ENCODE measurements at regions not wholly inside any gene's neighbourhood (a gene's known extent, or its start where the extent isn't known, plus 50 kb on each side); places are given as distances from the start of the nearest gene placed in this dataset.

- ChIA-PET CTCF (ENCODE audit: partially characterized antibody) (no interaction called here), POLR2A (ENCODE audit: partially characterized antibody) (no interaction called here)
- no peak for DNase-seq
- H3K27me3 ChIP-seq (ENCODE audit: insufficient read depth, low read length): no peaks in the 10 kb centered on the region
- Mint-ChIP-seq H3K36me3 (no peaks in the 10 kb centered on the region), H3K27me3 (peaks cover 1 to 2% of the 10 kb centered on the region in 2 donors), H3K4me1 (no peaks in the 10 kb centered on the region), H3K4me3 (no peak overlapping the region), H3K27ac (no peak overlapping the region), H3K9me3 (peaks cover 0 to 4% (median 0%) of the 10 kb centered on the region in 8 donors)
- H3K4me1 ChIP-seq (ENCODE audit: insufficient read depth, low read length): no peaks in the 10 kb centered on the region
- H3K4me3 ChIP-seq (ENCODE audit: low read length in 2 of 2): no peak overlapping the region
- no peak overlapping the region for H3K27ac ChIP-seq (ENCODE audit: low read depth, low read length)
- intact Hi-C loops (cut with micrococcal nuclease): no loop called here
- no peaks in the 10 kb centered on the region for H3K36me3 ChIP-seq (ENCODE audit: insufficient read depth, low read length)
- no peaks in the 10 kb centered on the region for H3K9me3 ChIP-seq (ENCODE audit: control insufficient read depth in 1 of 2, low read length in 2 of 2)
Observed at GRCh38 chr5:58264276-58264675, 195.6 kb downstream of the PLK2 start.

DNA sequence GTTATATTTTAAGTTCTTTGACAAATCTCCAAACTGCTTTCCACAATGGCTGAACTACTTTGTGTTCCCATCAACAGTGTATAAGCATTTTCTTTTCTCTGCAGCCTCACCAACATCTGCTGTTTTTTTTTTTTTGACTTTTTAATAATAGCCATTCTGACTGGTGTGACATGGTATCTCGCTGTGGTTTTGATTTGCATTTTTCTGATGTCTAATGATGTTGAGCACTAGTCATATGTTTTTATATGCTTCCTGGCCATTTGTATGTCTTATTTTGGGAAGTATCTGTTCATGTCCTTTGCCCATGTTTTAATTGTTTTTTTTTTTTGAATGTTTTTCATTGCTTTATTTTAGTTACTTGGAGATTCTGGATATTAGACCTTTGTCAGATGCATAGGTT is 196.6 kb downstream of the PLK2 start:
- no peak overlapping the region for H3K27ac ChIP-seq (ENCODE audit: low read depth, low read length)
- POLR2A ChIA-PET (ENCODE audit: partially characterized antibody): no interaction called here
- intact Hi-C loops (cut with micrococcal nuclease): no loop called here
- no peak for DNase-seq
- H3K27me3 ChIP-seq (ENCODE audit: insufficient read depth, low read length): no peaks in the 10 kb centered on the region
- H3K9me3 ChIP-seq (ENCODE audit: control insufficient read depth in 1 of 2, low read length in 2 of 2): no peaks in the 10 kb centered on the region
- H3K4me3 Mint-ChIP-seq: no peak overlapping the region
- no peaks in the 10 kb centered on the region for H3K4me1 Mint-ChIP-seq
- no peaks in the 10 kb centered on the region for H3K36me3 ChIP-seq (ENCODE audit: insufficient read depth, low read length)
- CTCF ChIA-PET (ENCODE audit: partially characterized antibody): no interaction called here
- H3K4me3 ChIP-seq (ENCODE audit: low read length in 2 of 2): no peak overlapping the region
- peaks cover under 1 to 1% of the 10 kb centered on the region in 2 donors for H3K27me3 Mint-ChIP-seq
- H3K36me3 Mint-ChIP-seq: no peaks in the 10 kb centered on the region
- H3K27ac Mint-ChIP-seq: no peak overlapping the region
- H3K4me1 ChIP-seq (ENCODE audit: insufficient read depth, low read length): no peaks in the 10 kb centered on the region
- H3K9me3 Mint-ChIP-seq: peaks cover 0 to 2% (median 0%) of the 10 kb centered on the region in 8 donors

DNA sequence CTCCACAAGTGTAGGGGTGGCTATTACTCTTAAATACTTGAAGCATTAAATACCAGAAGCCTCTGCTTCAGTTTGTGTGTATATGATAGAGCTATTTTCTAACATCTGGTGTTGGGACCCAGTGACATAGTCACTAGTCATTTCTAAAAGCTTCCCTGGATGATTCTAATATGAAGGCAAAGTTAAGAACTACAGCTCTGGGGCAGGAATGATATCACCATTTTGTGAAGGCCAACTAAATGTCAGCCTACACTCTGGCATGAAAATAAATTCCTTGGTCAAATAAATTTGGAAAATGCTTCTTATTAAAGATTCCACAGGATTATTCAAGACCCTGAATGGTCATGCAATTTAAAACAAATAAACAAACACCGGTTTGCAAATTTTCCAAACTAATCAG is 197.7 kb downstream of the PLK2 start:
- no peaks in the 10 kb centered on the region for H3K27me3 ChIP-seq (ENCODE audit: insufficient read depth, low read length)
- H3K9me3 Mint-ChIP-seq: no peaks in the 10 kb centered on the region
- CTCF ChIA-PET (ENCODE audit: partially characterized antibody): no interaction called here
- H3K36me3 ChIP-seq (ENCODE audit: insufficient read depth, low read length): no peaks in the 10 kb centered on the region
- POLR2A ChIA-PET (ENCODE audit: partially characterized antibody): no interaction called here
- H3K27me3 Mint-ChIP-seq: peaks cover 0 to 1% of the 10 kb centered on the region in 2 donors
- H3K4me1 ChIP-seq (ENCODE audit: insufficient read depth, low read length): no peaks in the 10 kb centered on the region
- H3K4me1 Mint-ChIP-seq: no peaks in the 10 kb centered on the region
- DNase-seq: no peak
- H3K36me3 Mint-ChIP-seq: no peaks in the 10 kb centered on the region
- no peak overlapping the region for H3K4me3 Mint-ChIP-seq
- H3K27ac ChIP-seq (ENCODE audit: low read depth, low read length): no peak overlapping the region
- no peak overlapping the region for H3K4me3 ChIP-seq (ENCODE audit: low read length in 2 of 2)
- H3K9me3 ChIP-seq (ENCODE audit: control insufficient read depth in 1 of 2, low read length in 2 of 2): no peaks in the 10 kb centered on the region
- intact Hi-C loops (cut with micrococcal nuclease): no loop called here
- H3K27ac Mint-ChIP-seq: no peak overlapping the region

DNA sequence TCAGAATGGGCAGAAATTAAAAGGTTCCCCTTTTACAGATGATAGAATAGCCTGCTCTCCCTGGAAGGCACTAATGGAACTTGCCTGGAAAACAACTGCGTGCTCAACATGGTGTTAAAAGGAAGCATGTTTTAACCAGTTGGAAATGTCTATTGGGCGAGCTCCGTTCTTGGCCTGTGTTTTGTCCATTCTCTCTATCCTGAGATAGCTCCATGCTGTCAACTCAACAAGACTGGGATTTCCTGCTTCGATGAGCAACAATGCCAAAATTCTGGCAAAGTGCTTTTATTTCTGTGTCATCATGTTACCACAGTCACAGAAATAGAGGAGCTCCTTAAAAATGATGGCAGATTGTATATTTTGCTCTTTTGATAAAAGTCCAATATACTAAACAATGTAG is 198.3 kb downstream of the PLK2 start:
- Histone ChIP-seq H3K36me3 (ENCODE audit: insufficient read depth, low read length) (no peaks in the 10 kb centered on the region), H3K27me3 (ENCODE audit: insufficient read depth, low read length) (no peaks in the 10 kb centered on the region), H3K4me1 (ENCODE audit: insufficient read depth, low read length) (no peaks in the 10 kb centered on the region), H3K27ac (ENCODE audit: low read depth, low read length) (no peak overlapping the region), H3K9me3 (ENCODE audit: control insufficient read depth in 1 of 2, low read length in 2 of 2) (no peaks in the 10 kb centered on the region), H3K4me3 (ENCODE audit: low read length in 2 of 2) (no peak overlapping the region)
- no peaks in the 10 kb centered on the region for H3K4me1 Mint-ChIP-seq
- H3K9me3 Mint-ChIP-seq: no peaks in the 10 kb centered on the region
- CTCF ChIA-PET (ENCODE audit: partially characterized antibody): no interaction called here
- POLR2A ChIA-PET (ENCODE audit: partially characterized antibody): no interaction called here
- H3K36me3 Mint-ChIP-seq: no peaks in the 10 kb centered on the region
- DNase-seq: no peak
- intact Hi-C loops (cut with micrococcal nuclease): no loop called here
- H3K27ac Mint-ChIP-seq: no peak overlapping the region
- peaks cover 0 to 1% of the 10 kb centered on the region in 2 donors for H3K27me3 Mint-ChIP-seq
- H3K4me3 Mint-ChIP-seq: no peak overlapping the region

GRCh38 chr5:58260243-58260642 is 199.6 kb downstream of the PLK2 start:
- CTCF ChIA-PET (ENCODE audit: partially characterized antibody): no interaction called here
- no peak overlapping the region for H3K4me3 Mint-ChIP-seq

GRCh38 chr5:58259685-58260152 is 200.2 kb downstream of the PLK2 start:
- Mint-ChIP-seq H3K36me3 (no peaks in the 10 kb centered on the region), H3K27me3 (peaks cover 1 to 5% of the 10 kb centered on the region in 2 donors), H3K9me3 (no peaks in the 10 kb centered on the region), H3K27ac (no peak overlapping the region), H3K4me3 (no peak overlapping the region), H3K4me1 (no peaks in the 10 kb centered on the region)
- H3K9me3 ChIP-seq (ENCODE audit: control insufficient read depth in 1 of 2, low read length in 2 of 2): no peaks in the 10 kb centered on the region
- H3K4me3 ChIP-seq (ENCODE audit: low read length in 2 of 2): no peak overlapping the region
- H3K4me1 ChIP-seq (ENCODE audit: insufficient read depth, low read length): no peaks in the 10 kb centered on the region
- no peak overlapping the region for H3K27ac ChIP-seq (ENCODE audit: low read depth, low read length)
- no peaks in the 10 kb centered on the region for H3K36me3 ChIP-seq (ENCODE audit: insufficient read depth, low read length)
- DNase-seq: no peak
- no peaks in the 10 kb centered on the region for H3K27me3 ChIP-seq (ENCODE audit: insufficient read depth, low read length)
- ChIA-PET CTCF (ENCODE audit: partially characterized antibody) (no interaction called here), POLR2A (ENCODE audit: partially characterized antibody) (no interaction called here)
- intact Hi-C loops (cut with micrococcal nuclease): no loop called here

More at GRCh38 chr5:58260243-58260642, 199.6 kb downstream of the PLK2 start:
- intact Hi-C loops (cut with micrococcal nuclease): no loop called here
- no peaks in the 10 kb centered on the region for H3K27me3 ChIP-seq (ENCODE audit: insufficient read depth, low read length)
- no peaks in the 10 kb centered on the region for H3K4me1 ChIP-seq (ENCODE audit: insufficient read depth, low read length)
- no peaks in the 10 kb centered on the region for H3K9me3 ChIP-seq (ENCODE audit: control insufficient read depth in 1 of 2, low read length in 2 of 2)
- H3K36me3 Mint-ChIP-seq: no peaks in the 10 kb centered on the region
- POLR2A ChIA-PET (ENCODE audit: partially characterized antibody): no interaction called here
- no peaks in the 10 kb centered on the region for H3K9me3 Mint-ChIP-seq
- H3K36me3 ChIP-seq (ENCODE audit: insufficient read depth, low read length): no peaks in the 10 kb centered on the region
- peaks cover 1 to 2% of the 10 kb centered on the region in 2 donors for H3K27me3 Mint-ChIP-seq
- no peak overlapping the region for H3K27ac ChIP-seq (ENCODE audit: low read depth, low read length)
- H3K4me3 ChIP-seq (ENCODE audit: low read length in 2 of 2): no peak overlapping the region
- H3K27ac Mint-ChIP-seq: no peak overlapping the region
- DNase-seq: no peak
- no peaks in the 10 kb centered on the region for H3K4me1 Mint-ChIP-seq

GRCh38 chr5:58258984-58259684 is 200.8 kb downstream of the PLK2 start:
- no peaks in the 10 kb centered on the region for H3K36me3 Mint-ChIP-seq
- Histone ChIP-seq H3K36me3 (ENCODE audit: insufficient read depth, low read length) (no peaks in the 10 kb centered on the region), H3K27me3 (ENCODE audit: insufficient read depth, low read length) (no peaks in the 10 kb centered on the region), H3K27ac (ENCODE audit: low read depth, low read length) (no peak overlapping the region), H3K9me3 (ENCODE audit: control insufficient read depth in 1 of 2, low read length in 2 of 2) (no peaks in the 10 kb centered on the region), H3K4me3 (ENCODE audit: low read length in 2 of 2) (no peak overlapping the region), H3K4me1 (ENCODE audit: insufficient read depth, low read length) (no peaks in the 10 kb centered on the region)
- H3K9me3 Mint-ChIP-seq: peaks cover 0 to 2% (median 0%) of the 10 kb centered on the region in 8 donors
- no peaks in the 10 kb centered on the region for H3K4me1 Mint-ChIP-seq
- H3K27ac Mint-ChIP-seq: no peak overlapping the region
- H3K27me3 Mint-ChIP-seq: peaks cover 1 to 5% of the 10 kb centered on the region in 2 donors
- ChIA-PET CTCF (ENCODE audit: partially characterized antibody) (no interaction called here), POLR2A (ENCODE audit: partially characterized antibody) (no interaction called here)
- H3K4me3 Mint-ChIP-seq: no peak overlapping the region
- intact Hi-C loops (cut with micrococcal nuclease): no loop called here
- DNase-seq: no peak

GRCh38 chr5:58255970-58256369 is 203.9 kb downstream of the PLK2 start:
- H3K4me1 ChIP-seq (ENCODE audit: insufficient read depth, low read length): no peaks in the 10 kb centered on the region
- no peaks in the 10 kb centered on the region for H3K9me3 ChIP-seq (ENCODE audit: control insufficient read depth in 1 of 2, low read length in 2 of 2)
- DNase-seq: no peak
- no peaks in the 10 kb centered on the region for H3K4me1 Mint-ChIP-seq
- intact Hi-C loops (cut with micrococcal nuclease): no loop called here
- no peak overlapping the region for H3K4me3 ChIP-seq (ENCODE audit: low read length in 2 of 2)
- H3K36me3 Mint-ChIP-seq: no peaks in the 10 kb centered on the region
- ChIA-PET CTCF (ENCODE audit: partially characterized antibody) (no interaction called here), POLR2A (ENCODE audit: partially characterized antibody) (no interaction called here)
- H3K4me3 Mint-ChIP-seq: no peak overlapping the region
- no peak overlapping the region for H3K27ac Mint-ChIP-seq
- H3K27me3 ChIP-seq (ENCODE audit: insufficient read depth, low read length): no peaks in the 10 kb centered on the region
- H3K36me3 ChIP-seq (ENCODE audit: insufficient read depth, low read length): no peaks in the 10 kb centered on the region
- peaks cover 3 to 12% of the 10 kb centered on the region in 2 donors for H3K27me3 Mint-ChIP-seq
- H3K9me3 Mint-ChIP-seq: peaks cover 0 to 4% (median 0%) of the 10 kb centered on the region in 8 donors
- H3K27ac ChIP-seq (ENCODE audit: low read depth, low read length): no peak overlapping the region

Measured in CD4-positive, alpha-beta memory T cell (primary cell).